HUES64 (cell line): ENCODE measurements at regions not wholly inside any gene's neighbourhood (a gene's known extent, or its start where the extent isn't known, plus 50 kb on each side); places are given as distances from the start of the nearest gene placed in this dataset.
"Not testable (repeated sequence)": the region's sequence is repeated elsewhere in the genome, so short reads cannot be mapped to it uniquely, and the experiment has no call there.

Source experiments
- H3K27ac ChIP-seq: 2 replicates; pipeline ENCODE4 v1.7.0; 2013; ENCODE audit warnings: low read depth, low read length, inconsistent platforms
- H3K27me3 ChIP-seq: 2 replicates; pipeline ENCODE4 v1.6.1; 2013; ENCODE audit warnings: mild to moderate bottlenecking, low read length; ENCODE audit not compliant: insufficient read depth
- H3K36me3 ChIP-seq: 2 replicates; pipeline ENCODE4 v1.6.1; 2013; ENCODE audit warnings: mild to moderate bottlenecking, low read length; ENCODE audit not compliant: insufficient read depth
- H3K4me1 ChIP-seq: 2 replicates; pipeline ENCODE4 v1.6.1; 2013; ENCODE audit warnings: mild to moderate bottlenecking, low read length, moderate library complexity; ENCODE audit not compliant: insufficient read depth
- H3K4me3 ChIP-seq: 2 replicates; pipeline ENCODE4 v1.5.1; 2013; ENCODE audit warnings: mild to moderate bottlenecking, low read length, moderate library complexity
- H3K9ac ChIP-seq: 2 replicates; pipeline ENCODE4 v1.6.1; 2013; ENCODE audit warnings: mild to moderate bottlenecking, low read depth, low read length
- H3K9me3 ChIP-seq: 2 replicates; pipeline ENCODE4 v1.6.1; 2013; ENCODE audit warnings: low read depth, low read length; ENCODE audit not compliant: insufficient read depth
- WGBS: fragments of 150-250, 120-280 bp; methylation state at CpG from one replicate; pipeline ENCODE4 v1.1.7; 2013; ENCODE audit warnings: missing lambda C conversion rate; 5-methylcytosine and 5-hydroxymethylcytosine counted together

DNA sequence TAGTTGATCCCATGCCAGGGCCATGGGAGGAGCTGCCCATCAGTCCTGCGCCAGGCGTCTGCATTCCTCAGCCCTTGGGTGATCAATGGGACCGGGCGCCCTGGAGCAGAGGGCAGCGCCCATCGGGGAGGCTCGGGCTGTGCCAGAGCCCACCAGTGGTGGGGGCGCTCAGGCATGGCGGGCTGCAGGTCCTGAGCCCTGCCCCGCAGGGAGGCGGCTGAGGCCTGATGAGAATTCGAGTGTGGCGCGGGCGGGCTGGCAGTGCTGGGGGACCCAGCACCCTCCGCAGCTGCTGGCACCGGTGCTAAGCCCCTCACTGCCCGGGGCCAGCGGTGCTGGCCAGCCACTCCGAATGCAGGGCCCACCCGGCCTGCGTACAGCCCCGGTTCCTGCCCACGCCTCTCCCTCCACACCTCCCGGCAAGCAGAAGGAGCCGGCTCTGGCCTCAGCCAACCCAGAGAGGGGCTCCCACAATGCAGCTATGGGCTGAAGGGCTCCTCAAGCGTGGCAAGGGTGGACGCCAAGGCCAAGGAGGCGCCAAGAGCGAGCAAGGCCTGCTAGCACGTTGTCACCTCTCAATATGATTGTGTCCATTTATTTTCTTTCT lies 238.1 kb upstream of the OLFM3 start:
- WGBS: 93% methylated on average over 31 of the region's 31 CpGs
- H3K4me1 ChIP-seq: no peaks in the 10 kb centered on the region
- H3K36me3 ChIP-seq: no peaks in the 10 kb centered on the region
- peaks cover 12% of the 10 kb centered on the region for H3K9me3 ChIP-seq
- no peak overlapping the region for H3K4me3 ChIP-seq
- no peaks in the 10 kb centered on the region for H3K27me3 ChIP-seq
- no peak overlapping the region for H3K9ac ChIP-seq
- no peak overlapping the region for H3K27ac ChIP-seq

DNA sequence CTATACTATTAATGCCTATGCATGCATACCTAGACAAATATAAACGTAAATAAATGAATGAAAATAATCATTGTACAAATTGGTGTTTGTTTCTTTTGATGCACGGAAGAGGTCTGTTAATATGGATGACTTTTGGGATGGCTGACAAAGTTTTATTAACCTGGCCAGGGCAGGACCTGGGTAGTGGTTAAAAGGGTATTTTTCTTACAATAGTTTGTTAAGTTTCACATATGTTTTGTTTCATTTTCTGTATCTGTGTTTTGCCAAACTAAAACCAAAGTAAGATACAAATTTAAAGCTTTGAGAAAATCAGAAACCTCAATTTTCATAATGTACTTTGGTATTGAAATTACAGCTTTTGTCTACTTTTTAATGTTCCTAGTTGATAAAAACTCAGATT lies 222.7 kb upstream of the OLFM3 start:
- no peak overlapping the region for H3K4me3 ChIP-seq
- H3K9ac ChIP-seq: no peak overlapping the region
- H3K36me3 ChIP-seq: no peaks in the 10 kb centered on the region
- H3K27me3 ChIP-seq: no peaks in the 10 kb centered on the region
- H3K4me1 ChIP-seq: no peaks in the 10 kb centered on the region
- WGBS: 75% methylated on average over 2 of the region's 2 CpGs
- 0 out of 2 replicates have a peak, but pooled peaks cover 5% of the 10 kb centered on the region for H3K9me3 ChIP-seq
- no peak overlapping the region for H3K27ac ChIP-seq

DNA sequence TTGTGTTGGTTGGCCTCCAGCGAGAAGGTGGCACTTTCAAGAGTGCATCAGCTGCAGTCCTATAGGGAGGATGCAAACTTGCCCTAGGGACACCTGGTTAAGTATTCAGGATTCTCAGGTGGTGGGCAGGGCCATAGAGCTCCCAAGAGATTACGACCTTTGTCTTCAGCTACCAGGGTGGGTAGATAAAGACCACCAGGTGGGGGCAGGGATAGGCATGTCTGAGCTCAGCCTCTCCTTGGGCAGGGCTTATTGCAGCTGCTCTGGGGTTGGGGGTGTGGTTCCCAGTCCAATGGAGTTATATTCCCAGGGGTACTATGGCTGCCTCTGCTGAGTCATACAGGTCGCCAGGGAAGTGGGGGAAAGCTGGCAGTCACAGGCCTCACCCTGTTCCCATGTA lies 214.2 kb upstream of the OLFM3 start:
- H3K27ac ChIP-seq, H3K4me3 ChIP-seq, H3K4me1 ChIP-seq, H3K36me3 ChIP-seq, H3K27me3 ChIP-seq, H3K9me3 ChIP-seq, H3K9ac ChIP-seq: not testable (repeated sequence)
- 97% methylated on average over 3 of the region's 3 CpGs for WGBS

DNA sequence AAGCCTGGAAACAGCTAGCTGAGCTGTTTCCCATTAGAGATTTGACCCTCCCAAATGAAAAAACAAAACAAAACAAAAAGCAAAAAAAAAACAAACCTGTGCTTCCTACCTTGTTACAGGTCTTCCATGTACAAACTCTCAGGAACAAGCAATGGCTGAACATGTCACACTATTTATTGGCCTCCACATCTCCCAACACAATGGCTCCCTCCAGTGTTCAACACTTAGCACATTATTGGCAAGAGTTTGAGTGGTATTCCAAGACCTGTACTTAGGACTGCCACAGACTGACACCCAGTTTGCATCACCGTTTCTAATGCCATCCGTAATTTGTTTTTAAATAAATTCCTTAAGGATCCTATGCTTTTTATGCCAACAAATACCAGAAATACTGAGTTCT lies 195.0 kb upstream of the OLFM3 start:
- WGBS: 70% methylated on average over 2 of the region's 2 CpGs
- H3K9me3 ChIP-seq: no peaks in the 10 kb centered on the region
- no peaks in the 10 kb centered on the region for H3K27me3 ChIP-seq
- H3K9ac ChIP-seq: no peak overlapping the region
- H3K36me3 ChIP-seq: no peaks in the 10 kb centered on the region
- no peak overlapping the region for H3K4me3 ChIP-seq
- no peak overlapping the region for H3K27ac ChIP-seq
- 0 out of 2 replicates have a peak, but pooled peaks cover 6% of the 10 kb centered on the region for H3K4me1 ChIP-seq

DNA sequence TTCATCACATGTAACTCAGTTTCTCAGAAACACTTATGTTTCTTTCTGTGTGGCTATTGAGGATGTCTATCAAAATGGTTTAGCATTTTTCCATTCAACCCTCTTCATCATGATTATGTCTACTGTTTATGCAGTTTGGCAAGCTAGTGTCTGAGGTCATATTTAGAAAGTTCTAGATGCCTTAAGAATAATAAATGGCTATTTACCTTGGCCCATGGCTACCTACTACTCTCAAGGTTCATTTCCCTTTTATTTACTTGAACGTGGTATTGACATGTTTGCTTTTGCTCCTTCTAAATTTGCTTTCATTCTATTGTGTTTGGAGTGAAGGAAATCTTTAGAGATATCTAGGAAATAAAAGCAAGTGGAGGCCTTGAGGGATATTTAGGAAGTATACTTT lies 193.7 kb upstream of the OLFM3 start:
- H3K27me3 ChIP-seq: no peaks in the 10 kb centered on the region
- H3K9ac ChIP-seq: no peak overlapping the region
- 100% methylated on average over 1 of the region's 1 CpG for WGBS
- H3K27ac ChIP-seq: no peak overlapping the region
- H3K4me3 ChIP-seq: no peak overlapping the region
- H3K36me3 ChIP-seq: no peaks in the 10 kb centered on the region
- no peaks in the 10 kb centered on the region for H3K9me3 ChIP-seq
- 0 out of 2 replicates have a peak, but pooled peaks cover 6% of the 10 kb centered on the region for H3K4me1 ChIP-seq

DNA sequence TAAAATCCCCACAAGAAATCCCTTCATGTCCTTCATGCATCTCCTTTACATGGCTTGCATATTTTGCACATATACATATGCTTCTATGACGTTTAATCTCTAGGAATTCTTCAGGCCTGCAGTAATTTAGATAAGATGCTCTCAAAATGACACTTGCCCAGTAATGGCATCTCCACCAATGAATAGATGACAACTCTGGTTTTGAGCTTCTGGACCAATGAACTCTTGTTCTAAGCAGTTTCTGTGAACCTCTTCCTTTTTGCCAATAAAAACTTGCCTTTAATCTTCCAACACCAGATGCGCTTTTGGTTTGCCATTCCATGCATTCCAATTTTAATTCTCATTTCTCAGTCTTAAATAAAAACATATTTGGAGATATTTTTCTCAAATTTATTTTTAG lies 189.8 kb upstream of the OLFM3 start:
- Histone ChIP-seq H3K9me3 (no peaks in the 10 kb centered on the region), H3K36me3 (no peaks in the 10 kb centered on the region), H3K27me3 (no peaks in the 10 kb centered on the region), H3K9ac (no peak overlapping the region), H3K4me1 (0 out of 2 replicates have a peak, but pooled peaks cover 6% of the 10 kb centered on the region), H3K27ac (no peak overlapping the region), H3K4me3 (no peak overlapping the region)
- 95% methylated on average over 2 of the region's 2 CpGs for WGBS

DNA sequence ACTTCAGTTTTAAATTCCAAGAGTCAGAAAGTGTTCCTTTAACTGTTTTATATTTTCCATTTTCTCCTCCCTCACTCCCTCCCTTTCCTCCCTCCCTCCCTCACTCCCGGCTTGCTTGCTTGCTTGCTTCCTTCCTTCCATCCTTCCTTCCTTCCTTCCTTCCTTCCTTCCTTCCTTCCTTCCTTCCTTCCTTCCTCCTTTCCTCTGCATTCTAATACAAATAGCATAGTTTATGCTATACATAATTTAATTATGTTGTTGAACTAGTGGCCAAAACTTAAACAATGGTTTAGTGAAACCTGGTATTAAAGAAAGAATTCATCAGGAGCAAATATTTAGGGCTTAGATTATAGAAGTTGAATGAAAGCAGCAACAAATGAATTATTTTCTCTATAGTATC lies 188.5 kb upstream of the OLFM3 start:
- H3K9me3 ChIP-seq: no peaks in the 10 kb centered on the region
- H3K4me1 ChIP-seq: 0 out of 2 replicates have a peak, but pooled peaks cover 6% of the 10 kb centered on the region
- no peak overlapping the region for H3K27ac ChIP-seq
- H3K36me3 ChIP-seq: no peaks in the 10 kb centered on the region
- H3K9ac ChIP-seq: no peak overlapping the region
- no peaks in the 10 kb centered on the region for H3K27me3 ChIP-seq
- 95% methylated on average over 1 of the region's 1 CpG for WGBS
- no peak overlapping the region for H3K4me3 ChIP-seq

DNA sequence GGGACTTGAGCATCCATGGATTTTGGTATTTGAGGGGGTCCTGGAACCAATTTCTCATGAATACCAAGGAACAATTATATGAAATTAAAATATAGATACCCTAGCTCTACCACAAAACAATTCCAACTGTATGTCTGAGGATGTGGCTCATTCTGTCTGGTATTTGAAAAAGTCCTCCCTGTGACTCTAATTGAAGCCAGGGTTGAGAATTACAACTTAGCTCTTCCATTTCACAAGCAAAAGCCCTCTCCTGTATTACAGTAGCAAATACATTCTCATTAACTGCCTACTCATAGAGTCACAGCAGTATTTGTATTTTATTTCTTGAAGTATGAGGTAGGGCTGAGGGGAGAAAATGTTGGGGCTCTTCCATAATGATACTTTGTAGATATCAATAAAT lies 187.8 kb upstream of the OLFM3 start:
- no peaks in the 10 kb centered on the region for H3K27me3 ChIP-seq
- H3K9ac ChIP-seq: no peak overlapping the region
- H3K9me3 ChIP-seq: no peaks in the 10 kb centered on the region
- H3K4me1 ChIP-seq: 0 out of 2 replicates have a peak, but pooled peaks cover 6% of the 10 kb centered on the region
- no peak overlapping the region for H3K27ac ChIP-seq
- H3K36me3 ChIP-seq: no peaks in the 10 kb centered on the region
- no peak overlapping the region for H3K4me3 ChIP-seq

DNA sequence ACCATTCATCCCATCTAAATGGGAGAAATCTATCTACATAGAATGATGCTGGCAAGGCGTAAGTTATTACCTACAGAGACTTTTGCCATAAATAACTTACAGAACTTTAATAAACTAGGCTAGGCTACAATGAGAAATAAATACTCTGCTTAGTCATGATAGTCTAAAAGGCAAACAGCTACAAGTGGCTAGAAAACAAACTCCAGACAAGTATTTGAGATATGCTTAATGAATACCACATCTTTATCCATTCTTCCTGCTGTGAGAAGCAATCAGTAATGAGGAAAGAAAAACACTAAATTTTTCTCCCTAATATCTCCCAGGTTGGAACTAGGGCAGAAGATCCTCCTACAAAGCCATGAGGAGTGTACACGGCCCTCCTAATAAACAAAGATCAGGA lies 187.0 kb upstream of the OLFM3 start:
- Histone ChIP-seq H3K36me3 (no peaks in the 10 kb centered on the region), H3K9ac (no peak overlapping the region), H3K27ac (no peak overlapping the region), H3K9me3 (no peaks in the 10 kb centered on the region), H3K4me1 (0 out of 2 replicates have a peak, but pooled peaks cover 6% of the 10 kb centered on the region), H3K4me3 (no peak overlapping the region), H3K27me3 (no peaks in the 10 kb centered on the region)
- whole genome bisulfite sequencing: 96% methylated on average over 2 of the region's 2 CpGs

DNA sequence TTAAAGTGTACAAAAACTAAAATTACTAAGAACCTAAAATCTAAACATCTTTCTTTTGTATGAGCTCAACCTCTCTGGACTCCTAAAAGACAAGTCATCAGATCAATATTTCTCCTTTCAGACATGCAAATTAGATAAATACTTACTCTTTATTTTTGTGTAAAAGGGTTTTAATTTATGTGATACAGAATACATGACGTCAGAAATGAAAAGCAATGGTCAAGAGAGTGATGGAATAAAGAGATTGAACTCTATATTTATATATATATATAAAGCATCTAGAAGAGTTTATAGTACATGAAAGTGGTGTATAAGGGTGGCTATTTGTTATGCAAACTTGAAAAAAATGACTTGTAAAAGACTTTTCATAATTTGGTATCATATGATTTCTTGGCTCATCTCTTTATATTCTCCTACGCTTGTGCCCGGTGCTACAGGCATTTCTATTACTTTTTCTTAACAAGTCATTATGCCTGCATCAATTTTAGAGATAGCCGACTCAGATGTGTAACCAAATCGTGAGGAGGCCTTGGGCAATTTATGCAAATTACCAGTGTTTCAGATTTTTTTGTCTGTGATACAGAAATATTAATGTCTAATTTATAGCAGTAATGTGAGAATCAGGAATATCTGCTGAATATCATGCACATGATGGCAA lies 186.0 kb upstream of the OLFM3 start:
- 0 out of 2 replicates have a peak, but pooled peaks cover 6% of the 10 kb centered on the region for H3K4me1 ChIP-seq
- no peaks in the 10 kb centered on the region for H3K9me3 ChIP-seq
- no peak overlapping the region for H3K4me3 ChIP-seq
- H3K9ac ChIP-seq: no peak overlapping the region
- WGBS: 96% methylated on average over 4 of the region's 5 CpGs
- no peaks in the 10 kb centered on the region for H3K36me3 ChIP-seq
- no peak overlapping the region for H3K27ac ChIP-seq
- no peaks in the 10 kb centered on the region for H3K27me3 ChIP-seq

DNA sequence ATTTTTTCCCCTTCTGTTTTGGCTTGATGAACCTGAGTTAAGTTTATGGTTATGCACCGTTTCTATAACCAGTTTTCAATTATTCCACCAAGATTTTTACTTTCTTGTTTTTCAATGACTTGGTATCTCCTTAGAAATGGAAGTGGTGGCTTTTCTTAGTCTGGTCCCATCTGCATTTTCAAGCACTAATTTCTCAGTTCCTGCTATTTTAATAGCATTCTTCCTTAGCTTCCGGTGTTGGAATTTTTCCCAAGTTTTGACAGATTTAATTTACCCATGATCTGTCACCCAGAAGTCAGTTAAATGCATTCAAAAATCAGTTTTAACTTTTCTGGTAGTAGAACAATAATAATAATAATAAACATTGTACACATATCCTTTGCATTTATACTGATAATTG lies 184.6 kb upstream of the OLFM3 start:
- no peak overlapping the region for H3K9ac ChIP-seq
- no peaks in the 10 kb centered on the region for H3K36me3 ChIP-seq
- H3K9me3 ChIP-seq: no peaks in the 10 kb centered on the region
- no peak overlapping the region for H3K4me3 ChIP-seq
- no peaks in the 10 kb centered on the region for H3K4me1 ChIP-seq
- H3K27me3 ChIP-seq: no peaks in the 10 kb centered on the region
- WGBS: 92% methylated on average over 1 of the region's 2 CpGs
- H3K27ac ChIP-seq: no peak overlapping the region
